Right renal cortex interstitium (tissue), 3 donors: ENCODE measurements at regions not wholly inside any gene's neighbourhood (a gene's known extent, or its start where the extent isn't known, plus 50 kb on each side); places are given as distances from the start of the nearest gene placed in this dataset.

Experiments
- DNase-seq, 3 donors: peaks; one replicate each; pipeline ENCODE4 v3.0.0-alpha.2; 2013; ENCODE audit warnings: low read depth in 3 of 3, low spot score in 2 of 3

DNA sequence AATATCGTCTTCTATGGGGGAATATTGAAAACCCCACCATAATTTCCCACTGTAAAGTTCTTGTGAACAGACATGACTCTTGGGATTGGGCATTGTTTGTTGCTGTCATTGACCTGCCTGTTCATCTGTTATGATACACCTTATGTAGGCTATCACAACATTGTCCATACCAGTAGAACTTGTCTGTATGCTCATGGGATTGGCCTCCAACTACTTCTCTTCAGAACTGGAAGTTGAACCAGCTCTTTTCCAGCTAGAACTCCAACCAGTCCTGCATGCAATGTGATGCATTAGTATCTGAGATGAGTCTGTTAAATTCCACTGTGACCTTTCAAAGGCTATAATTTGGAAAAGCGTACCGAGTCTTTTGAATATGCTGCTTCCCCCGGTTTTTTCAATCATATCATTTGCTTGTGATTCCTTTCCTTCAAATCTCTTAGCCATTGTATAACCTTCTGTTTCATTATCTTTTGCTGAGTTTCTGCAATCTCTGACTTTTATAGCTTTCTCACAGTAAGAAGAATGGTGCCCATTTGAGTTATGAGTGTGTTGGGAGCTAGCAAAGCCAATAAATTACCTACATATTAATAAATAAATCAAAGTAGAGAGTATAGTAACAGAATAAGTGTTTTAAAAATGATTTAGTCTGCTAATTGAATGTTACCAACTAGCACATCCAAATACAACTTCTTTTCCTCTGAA lies 101.9 kb downstream of the PLK2 start:
- no peak for DNase-seq

- no peak for DNase-seq
Measured at GRCh38 chr5:58357121-58357520, 102.8 kb downstream of the PLK2 start.

GRCh38 chr5:58356662-58357061 lies 103.2 kb downstream of the PLK2 start:
- no peak for DNase-seq

DNA sequence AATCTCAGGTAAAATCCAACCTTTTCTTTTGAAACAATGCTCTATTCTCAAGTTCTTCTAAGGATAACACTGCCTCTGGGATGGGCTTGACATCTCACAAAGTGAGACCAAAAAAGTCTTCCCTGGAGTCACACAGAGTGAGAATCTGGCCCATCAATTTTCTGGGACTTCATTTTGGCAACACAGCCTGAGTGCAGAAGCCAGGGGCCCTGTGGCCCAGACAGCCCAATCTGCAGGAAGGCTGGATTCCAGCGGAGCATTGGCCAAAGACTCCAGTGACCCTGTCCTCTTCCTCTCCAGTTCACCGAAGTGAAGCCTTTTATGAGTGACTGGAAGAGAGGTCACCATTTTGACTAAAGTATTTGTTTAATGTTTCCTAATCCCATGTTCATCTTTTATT lies 105.1 kb downstream of the PLK2 start:
- DNase-seq = no peak

GRCh38 chr5:58353992-58354391 lies 105.9 kb downstream of the PLK2 start:
- DNase-seq = no peak

- DNase-seq = no peak
Measured at GRCh38 chr5:58351190-58351589, 108.7 kb downstream of the PLK2 start.

GRCh38 chr5:58348996-58349728 lies 110.7 kb downstream of the PLK2 start:
- no peak for DNase-seq

- DNase-seq = no peak
Measured at GRCh38 chr5:58346041-58346440, 113.8 kb downstream of the PLK2 start.

DNA sequence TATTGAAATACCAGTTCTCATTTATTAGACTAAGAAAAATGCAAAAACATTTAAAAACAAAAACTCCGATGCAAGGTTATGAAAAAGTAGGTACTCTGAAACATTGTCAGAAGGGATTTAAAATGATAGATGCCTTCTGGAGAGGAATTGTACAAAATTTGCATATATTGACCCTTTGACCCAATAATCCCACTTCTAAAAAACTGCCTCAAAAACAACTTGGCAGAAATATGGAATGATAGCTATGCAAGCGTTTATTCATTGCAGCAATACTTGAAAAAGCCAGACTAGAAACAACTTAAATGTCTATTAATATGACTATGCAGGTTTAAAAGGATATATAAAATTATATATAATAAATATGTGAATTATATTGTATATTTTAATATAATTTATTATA lies 118.4 kb downstream of the PLK2 start:
- DNase-seq = no peak

GRCh38 chr5:58335518-58335917 lies 124.4 kb downstream of the PLK2 start:
- DNase-seq = no peak

- DNase-seq = no peak
Measured at GRCh38 chr5:58334035-58334434, 125.9 kb downstream of the PLK2 start.

DNA sequence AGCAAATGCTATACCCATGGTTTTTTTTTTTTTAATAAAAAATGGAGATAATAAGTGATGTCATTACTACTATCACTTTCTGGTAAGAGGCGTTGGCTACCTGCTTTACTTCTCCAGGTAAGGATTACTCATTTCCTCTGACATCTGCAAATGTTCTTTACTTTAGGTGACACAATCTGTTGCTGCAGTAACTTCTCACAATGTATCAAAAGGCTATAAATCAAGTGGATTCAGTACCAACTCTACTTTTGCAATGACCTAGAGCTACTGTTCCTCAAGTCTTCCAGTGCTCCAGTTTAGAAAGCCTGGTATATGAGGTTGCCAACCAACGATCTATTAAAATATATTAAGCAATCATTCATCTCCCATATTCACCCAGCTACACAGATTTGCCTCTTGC lies 129.1 kb downstream of the PLK2 start:
- DNase-seq = no peak

- DNase-seq = no peak
Measured at GRCh38 chr5:58327289-58327688, 132.6 kb downstream of the PLK2 start.

- no peak for DNase-seq
Measured at GRCh38 chr5:58326022-58326421, 133.9 kb downstream of the PLK2 start.

DNA sequence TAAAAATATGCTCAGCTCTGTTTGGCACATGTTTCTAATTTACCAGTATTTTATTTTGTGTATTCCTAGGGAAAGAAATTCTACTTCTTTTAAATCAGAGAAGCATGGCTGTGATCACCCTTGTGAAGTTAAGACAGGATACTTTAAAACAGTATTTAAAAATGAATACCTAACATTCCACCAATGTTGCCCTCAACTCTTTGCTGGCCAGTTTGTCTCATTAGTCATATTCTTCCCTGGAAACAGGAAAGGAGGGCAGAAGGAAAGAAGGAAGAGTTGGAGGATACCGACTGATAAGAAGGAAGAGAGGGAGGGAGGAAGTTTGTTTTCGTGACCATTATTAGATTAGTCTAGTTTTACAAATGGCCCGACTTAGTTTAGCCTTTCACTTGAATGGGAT lies 137.4 kb downstream of the PLK2 start:
- DNase-seq = no peak

GRCh38 chr5:58318468-58318867 lies 141.4 kb downstream of the PLK2 start:
- no peak for DNase-seq

DNA sequence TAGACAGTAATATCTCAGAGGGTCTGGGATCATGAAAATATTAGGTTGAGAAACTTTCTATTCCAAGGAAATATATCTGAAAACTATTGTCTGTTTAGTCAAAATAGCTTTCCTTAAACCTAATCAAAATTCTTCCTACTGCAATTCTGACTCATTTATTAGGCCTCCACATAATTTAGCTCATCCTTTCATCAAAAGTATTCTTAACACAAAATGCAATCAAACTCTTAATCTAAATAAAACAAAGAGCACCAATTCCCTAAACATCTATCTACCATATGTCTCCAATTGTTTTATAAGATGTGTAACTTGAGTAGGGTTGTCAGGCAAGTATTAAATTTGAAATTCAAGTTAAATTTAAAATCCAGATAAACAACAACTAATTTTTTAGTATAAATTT lies 142.1 kb downstream of the PLK2 start:
- no peak for DNase-seq

GRCh38 chr5:58317009-58317408 lies 142.9 kb downstream of the PLK2 start:
- no peak for DNase-seq

- DNase-seq = no peak
Measured at GRCh38 chr5:58315794-58316193, 144.1 kb downstream of the PLK2 start.

GRCh38 chr5:58314356-58315210 lies 145.3 kb downstream of the PLK2 start:
- no peak for DNase-seq

GRCh38 chr5:58312299-58312698 lies 147.6 kb downstream of the PLK2 start:
- no peak for DNase-seq

- DNase-seq = no peak
Measured at GRCh38 chr5:58311526-58311925, 148.4 kb downstream of the PLK2 start.
